Right lobe of liver (tissue), 4 donors: ENCODE measurements at regions not wholly inside any gene's neighbourhood (a gene's known extent, or its start where the extent isn't known, plus 50 kb on each side); places are given as distances from the start of the nearest gene placed in this dataset.

Source experiments
- CTCF ChIP-seq, 4 donors: fragments of 200-600 bp in 3 of 4; fragments of 450-650 bp in 1 of 4; IDR thresholded peaks; one replicate each; pipeline versions ENCODE4 v1.5.1 to v1.8.0; 2016 to 2022; ENCODE audit warnings: antibody characterized with exemption in 4 of 4, mild to moderate bottlenecking in 2 of 4
- POLR2A ChIP-seq: fragments of 450-650 bp; IDR thresholded peaks from one replicate; pipeline ENCODE4 v1.6.1; 2017; ENCODE audit warnings: antibody characterized with exemption, mild to moderate bottlenecking
- donor health status: DM: no; HTN: no; CAD: no.
- donor health status: DM: no; HTN: no; CAD: no.
- donor health status: DM: no; HTN: yes; CAD: no.

DNA sequence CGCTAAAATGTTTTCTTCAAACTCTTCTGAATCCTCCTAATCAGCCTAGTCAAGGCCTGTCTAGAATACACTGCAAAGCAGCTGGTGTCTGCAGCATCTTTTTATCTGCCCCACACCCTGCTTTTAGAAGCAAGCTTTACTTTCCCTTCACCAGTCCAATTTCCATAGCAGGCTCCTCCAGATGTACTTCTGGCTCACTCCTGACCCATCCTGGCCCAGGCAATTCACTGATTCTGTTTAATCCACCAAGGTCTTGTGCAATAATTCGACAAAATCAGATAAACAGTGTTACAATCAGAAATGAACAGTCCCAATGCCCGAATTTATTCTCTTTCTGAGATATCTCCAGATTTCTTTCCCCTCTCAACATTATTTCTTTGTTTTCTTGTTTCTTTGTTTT, 415.2 kb upstream of the SGCG start:
- TF ChIP-seq CTCF (IDR thresholded peaks at IDR 0.05) (no peak), POLR2A (no peak)
